ENCODE measurements at regions not wholly inside any gene's neighbourhood (a gene's known extent, or its start where the extent isn't known, plus 50 kb on each side); places are given as distances from the start of the nearest gene placed in this dataset.

- no peaks in the 10 kb centered on the region for H3K27me3 ChIP-seq (ENCODE audit: control insufficient read depth in 3 of 3, insufficient read depth in 3 of 3, low read length in 3 of 3)
- no peaks in the 10 kb centered on the region for H3K9me3 ChIP-seq (ENCODE audit: control insufficient read depth in 3 of 3, low read length in 3 of 3)
- no peak overlapping the region for H3K27ac ChIP-seq (ENCODE audit: low read depth, low read length)
- no peaks in the 10 kb centered on the region for H3K36me3 ChIP-seq (ENCODE audit: control insufficient read depth in 3 of 3, insufficient read depth in 3 of 3, low read length in 3 of 3)
- H3K4me3 ChIP-seq (ENCODE audit: low read length in 3 of 3) = no peak overlapping the region
- no peaks in the 10 kb centered on the region for H3K4me1 ChIP-seq (ENCODE audit: control insufficient read depth in 3 of 3, insufficient read depth in 3 of 3, low read length in 3 of 3)
- H3K9ac ChIP-seq (ENCODE audit: low read depth in 1 of 3, low read length in 3 of 3) = no peak overlapping the region
These were observed 550.6 kb downstream of the CDH10 start for GRCh38 chr5:24094081-24094679.

- no peaks in the 10 kb centered on the region for H3K4me1 ChIP-seq (ENCODE audit: control insufficient read depth in 3 of 3, insufficient read depth in 3 of 3, low read length in 3 of 3)
- H3K4me3 ChIP-seq (ENCODE audit: low read length in 3 of 3) = no peak overlapping the region
- H3K36me3 ChIP-seq (ENCODE audit: control insufficient read depth in 3 of 3, insufficient read depth in 3 of 3, low read length in 3 of 3) = no peaks in the 10 kb centered on the region
- no peaks in the 10 kb centered on the region for H3K27me3 ChIP-seq (ENCODE audit: control insufficient read depth in 3 of 3, insufficient read depth in 3 of 3, low read length in 3 of 3)
- H3K27ac ChIP-seq (ENCODE audit: low read depth, low read length) = no peak overlapping the region
- H3K9me3 ChIP-seq (ENCODE audit: control insufficient read depth in 3 of 3, low read length in 3 of 3) = no peaks in the 10 kb centered on the region
- H3K9ac ChIP-seq (ENCODE audit: low read depth in 1 of 3, low read length in 3 of 3) = no peak overlapping the region
These were observed 542.8 kb downstream of the CDH10 start for GRCh38 chr5:24102010-24102409.

GRCh38 chr5:24103451-24104023 is 541.2 kb downstream of the CDH10 start:
- no peak overlapping the region for H3K9ac ChIP-seq (ENCODE audit: low read depth in 1 of 3, low read length in 3 of 3)
- no peaks in the 10 kb centered on the region for H3K4me1 ChIP-seq (ENCODE audit: control insufficient read depth in 3 of 3, insufficient read depth in 3 of 3, low read length in 3 of 3)
- no peak overlapping the region for H3K27ac ChIP-seq (ENCODE audit: low read depth, low read length)
- no peaks in the 10 kb centered on the region for H3K9me3 ChIP-seq (ENCODE audit: control insufficient read depth in 3 of 3, low read length in 3 of 3)
- no peaks in the 10 kb centered on the region for H3K27me3 ChIP-seq (ENCODE audit: control insufficient read depth in 3 of 3, insufficient read depth in 3 of 3, low read length in 3 of 3)
- no peak overlapping the region for H3K4me3 ChIP-seq (ENCODE audit: low read length in 3 of 3)
- no peaks in the 10 kb centered on the region for H3K36me3 ChIP-seq (ENCODE audit: control insufficient read depth in 3 of 3, insufficient read depth in 3 of 3, low read length in 3 of 3)

- Histone ChIP-seq H3K27ac (ENCODE audit: low read depth, low read length) (no peak overlapping the region), H3K36me3 (ENCODE audit: control insufficient read depth in 3 of 3, insufficient read depth in 3 of 3, low read length in 3 of 3) (no peaks in the 10 kb centered on the region), H3K4me1 (ENCODE audit: control insufficient read depth in 3 of 3, insufficient read depth in 3 of 3, low read length in 3 of 3) (no peaks in the 10 kb centered on the region), H3K9me3 (ENCODE audit: control insufficient read depth in 3 of 3, low read length in 3 of 3) (no peaks in the 10 kb centered on the region), H3K4me3 (ENCODE audit: low read length in 3 of 3) (no peak overlapping the region), H3K27me3 (ENCODE audit: control insufficient read depth in 3 of 3, insufficient read depth in 3 of 3, low read length in 3 of 3) (no peaks in the 10 kb centered on the region), H3K9ac (ENCODE audit: low read depth in 1 of 3, low read length in 3 of 3) (no peak overlapping the region)
These were observed 534.7 kb downstream of the CDH10 start for GRCh38 chr5:24110004-24110615.

- Histone ChIP-seq H3K36me3 (ENCODE audit: control insufficient read depth in 3 of 3, insufficient read depth in 3 of 3, low read length in 3 of 3) (no peaks in the 10 kb centered on the region), H3K4me3 (ENCODE audit: low read length in 3 of 3) (no peak overlapping the region), H3K27ac (ENCODE audit: low read depth, low read length) (no peak overlapping the region), H3K9ac (ENCODE audit: low read depth in 1 of 3, low read length in 3 of 3) (no peak overlapping the region), H3K9me3 (ENCODE audit: control insufficient read depth in 3 of 3, low read length in 3 of 3) (no peaks in the 10 kb centered on the region), H3K4me1 (ENCODE audit: control insufficient read depth in 3 of 3, insufficient read depth in 3 of 3, low read length in 3 of 3) (no peaks in the 10 kb centered on the region), H3K27me3 (ENCODE audit: control insufficient read depth in 3 of 3, insufficient read depth in 3 of 3, low read length in 3 of 3) (no peaks in the 10 kb centered on the region)
These were observed 532.4 kb downstream of the CDH10 start for GRCh38 chr5:24112420-24112819.

- no peaks in the 10 kb centered on the region for H3K9me3 ChIP-seq (ENCODE audit: control insufficient read depth in 3 of 3, low read length in 3 of 3)
- H3K27me3 ChIP-seq (ENCODE audit: control insufficient read depth in 3 of 3, insufficient read depth in 3 of 3, low read length in 3 of 3) = no peaks in the 10 kb centered on the region
- no peak overlapping the region for H3K9ac ChIP-seq (ENCODE audit: low read depth in 1 of 3, low read length in 3 of 3)
- H3K27ac ChIP-seq (ENCODE audit: low read depth, low read length) = no peak overlapping the region
- H3K36me3 ChIP-seq (ENCODE audit: control insufficient read depth in 3 of 3, insufficient read depth in 3 of 3, low read length in 3 of 3) = no peaks in the 10 kb centered on the region
- H3K4me1 ChIP-seq (ENCODE audit: control insufficient read depth in 3 of 3, insufficient read depth in 3 of 3, low read length in 3 of 3) = no peaks in the 10 kb centered on the region
- no peak overlapping the region for H3K4me3 ChIP-seq (ENCODE audit: low read length in 3 of 3)
These were observed 526.4 kb downstream of the CDH10 start for GRCh38 chr5:24118351-24118750.

- no peaks in the 10 kb centered on the region for H3K36me3 ChIP-seq (ENCODE audit: control insufficient read depth in 3 of 3, insufficient read depth in 3 of 3, low read length in 3 of 3)
- no peak overlapping the region for H3K9ac ChIP-seq (ENCODE audit: low read depth in 1 of 3, low read length in 3 of 3)
- H3K4me1 ChIP-seq (ENCODE audit: control insufficient read depth in 3 of 3, insufficient read depth in 3 of 3, low read length in 3 of 3) = no peaks in the 10 kb centered on the region
- no peaks in the 10 kb centered on the region for H3K27me3 ChIP-seq (ENCODE audit: control insufficient read depth in 3 of 3, insufficient read depth in 3 of 3, low read length in 3 of 3)
- no peak overlapping the region for H3K27ac ChIP-seq (ENCODE audit: low read depth, low read length)
- H3K9me3 ChIP-seq (ENCODE audit: control insufficient read depth in 3 of 3, low read length in 3 of 3) = no peaks in the 10 kb centered on the region
- no peak overlapping the region for H3K4me3 ChIP-seq (ENCODE audit: low read length in 3 of 3)
These were observed 509.2 kb downstream of the CDH10 start for GRCh38 chr5:24135536-24135935.

- Histone ChIP-seq H3K4me3 (ENCODE audit: low read length in 3 of 3) (no peak overlapping the region), H3K4me1 (ENCODE audit: control insufficient read depth in 3 of 3, insufficient read depth in 3 of 3, low read length in 3 of 3) (no peaks in the 10 kb centered on the region), H3K9me3 (ENCODE audit: control insufficient read depth in 3 of 3, low read length in 3 of 3) (no peaks in the 10 kb centered on the region), H3K36me3 (ENCODE audit: control insufficient read depth in 3 of 3, insufficient read depth in 3 of 3, low read length in 3 of 3) (no peaks in the 10 kb centered on the region), H3K27me3 (ENCODE audit: control insufficient read depth in 3 of 3, insufficient read depth in 3 of 3, low read length in 3 of 3) (no peaks in the 10 kb centered on the region), H3K9ac (ENCODE audit: low read depth in 1 of 3, low read length in 3 of 3) (no peak overlapping the region), H3K27ac (ENCODE audit: low read depth, low read length) (no peak overlapping the region)
These were observed 503.7 kb downstream of the CDH10 start for GRCh38 chr5:24141046-24141445.

- Histone ChIP-seq H3K9ac (ENCODE audit: low read depth in 1 of 3, low read length in 3 of 3) (no peak overlapping the region), H3K36me3 (ENCODE audit: control insufficient read depth in 3 of 3, insufficient read depth in 3 of 3, low read length in 3 of 3) (no peaks in the 10 kb centered on the region), H3K9me3 (ENCODE audit: control insufficient read depth in 3 of 3, low read length in 3 of 3) (no peaks in the 10 kb centered on the region), H3K27me3 (ENCODE audit: control insufficient read depth in 3 of 3, insufficient read depth in 3 of 3, low read length in 3 of 3) (no peaks in the 10 kb centered on the region), H3K4me1 (ENCODE audit: control insufficient read depth in 3 of 3, insufficient read depth in 3 of 3, low read length in 3 of 3) (no peaks in the 10 kb centered on the region), H3K27ac (ENCODE audit: low read depth, low read length) (no peak overlapping the region), H3K4me3 (ENCODE audit: low read length in 3 of 3) (no peak overlapping the region)
These were observed 502.4 kb downstream of the CDH10 start for GRCh38 chr5:24142341-24142740.

- Histone ChIP-seq H3K27ac (ENCODE audit: low read depth, low read length) (no peak overlapping the region), H3K36me3 (ENCODE audit: control insufficient read depth in 3 of 3, insufficient read depth in 3 of 3, low read length in 3 of 3) (no peaks in the 10 kb centered on the region), H3K27me3 (ENCODE audit: control insufficient read depth in 3 of 3, insufficient read depth in 3 of 3, low read length in 3 of 3) (no peaks in the 10 kb centered on the region), H3K9me3 (ENCODE audit: control insufficient read depth in 3 of 3, low read length in 3 of 3) (no peaks in the 10 kb centered on the region), H3K4me3 (ENCODE audit: low read length in 3 of 3) (no peak overlapping the region), H3K9ac (ENCODE audit: low read depth in 1 of 3, low read length in 3 of 3) (no peak overlapping the region), H3K4me1 (ENCODE audit: control insufficient read depth in 3 of 3, insufficient read depth in 3 of 3, low read length in 3 of 3) (no peaks in the 10 kb centered on the region)
These were observed 499.0 kb downstream of the CDH10 start for GRCh38 chr5:24145806-24146205.
